HG03135 (cell line): ENCODE measurements at regions not wholly inside any gene's neighbourhood (a gene's known extent, or its start where the extent isn't known, plus 50 kb on each side); places are given as distances from the start of the nearest gene placed in this dataset.

Experiments used
- ATAC-seq: cut with Tn5 transposase; IDR thresholded peaks from one replicate; pipeline ENCODE4 v1.9.1; 2021; ENCODE audit warnings: mild to moderate bottlenecking, moderate library complexity; ENCODE audit not compliant: unreplicated experiment

- no peak for ATAC-seq
Measured at GRCh38 chr16:49129935-49130334, 151.7 kb downstream of the CBLN1 start.

DNA sequence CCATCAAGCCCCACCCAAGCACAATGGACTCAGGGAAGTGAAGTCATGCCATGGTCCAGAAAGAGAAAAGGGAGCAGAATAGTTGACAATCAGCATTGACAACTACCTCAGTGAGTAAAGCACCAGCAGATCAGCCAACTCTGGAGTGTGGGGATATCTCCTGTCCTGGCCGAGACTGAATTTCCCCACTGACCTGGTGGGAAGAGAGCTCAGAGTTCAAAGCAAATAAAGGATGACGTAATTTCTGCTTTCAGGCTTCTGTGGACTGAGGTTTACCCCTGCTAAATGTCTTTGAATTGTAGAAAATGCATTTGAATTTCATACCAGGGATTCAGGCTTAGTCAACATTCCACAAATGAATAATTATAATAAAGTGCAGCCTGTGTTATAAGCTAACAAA, 152.9 kb downstream of the CBLN1 start:
- ATAC-seq: no peak

DNA sequence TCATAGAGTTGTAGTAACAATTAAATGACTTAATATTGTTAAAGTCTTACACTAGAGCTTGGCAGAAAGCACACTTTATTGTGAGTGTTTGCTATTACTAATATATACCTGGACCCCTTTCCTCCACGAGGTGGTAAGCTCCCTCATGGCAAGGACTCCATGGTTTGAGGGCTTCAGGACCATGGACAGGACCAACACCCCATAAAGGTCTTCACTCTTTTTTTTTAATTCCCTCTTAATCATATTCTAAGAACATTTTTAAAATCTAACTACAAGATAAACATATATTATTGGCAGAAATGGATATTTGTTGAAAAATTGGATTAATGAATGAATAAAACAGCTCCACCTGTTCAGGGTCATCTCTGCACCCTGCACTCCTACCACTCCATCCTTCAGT, 154.5 kb downstream of the CBLN1 start:
- no peak for ATAC-seq

DNA sequence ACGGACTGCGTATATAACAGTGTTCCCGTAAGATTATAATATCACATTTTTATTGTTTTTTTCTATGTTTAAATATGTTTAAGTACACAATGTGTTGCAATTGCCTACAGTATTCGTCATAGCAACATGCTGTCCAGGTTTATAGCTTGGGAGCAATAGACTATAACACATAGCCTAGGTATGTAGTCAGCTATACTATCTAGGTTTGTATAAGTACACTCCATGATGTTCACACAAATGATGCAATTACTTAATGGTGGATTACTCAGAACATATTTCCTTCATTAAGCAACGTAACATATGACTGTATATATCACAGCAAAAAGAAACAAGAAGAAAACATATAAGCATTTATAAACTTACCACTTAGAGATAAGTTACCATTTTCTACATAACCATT, 160.0 kb downstream of the CBLN1 start:
- no peak for ATAC-seq

DNA sequence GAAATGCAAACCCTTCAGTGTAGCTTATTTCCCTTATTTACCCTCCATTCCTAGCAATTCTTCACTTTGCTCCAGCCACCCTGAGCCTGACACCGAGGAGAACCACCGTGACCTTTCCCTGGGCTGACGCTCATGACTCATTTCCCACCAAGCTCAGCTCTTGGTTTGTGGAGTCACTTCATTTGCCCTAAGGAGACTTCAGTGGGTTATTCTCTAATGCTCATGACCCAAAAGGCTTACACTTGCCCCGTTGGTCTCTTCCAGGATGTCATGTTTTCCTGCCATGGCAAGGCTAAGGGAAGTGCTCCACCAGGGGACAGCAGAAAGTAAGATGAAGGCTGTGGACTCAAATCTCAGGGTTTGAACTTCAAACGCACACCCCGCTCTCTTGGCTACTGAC, 161.0 kb downstream of the CBLN1 start:
- no peak for ATAC-seq

- ATAC-seq: no peak
Measured at GRCh38 chr16:49116873-49117272, 164.8 kb downstream of the CBLN1 start.

DNA sequence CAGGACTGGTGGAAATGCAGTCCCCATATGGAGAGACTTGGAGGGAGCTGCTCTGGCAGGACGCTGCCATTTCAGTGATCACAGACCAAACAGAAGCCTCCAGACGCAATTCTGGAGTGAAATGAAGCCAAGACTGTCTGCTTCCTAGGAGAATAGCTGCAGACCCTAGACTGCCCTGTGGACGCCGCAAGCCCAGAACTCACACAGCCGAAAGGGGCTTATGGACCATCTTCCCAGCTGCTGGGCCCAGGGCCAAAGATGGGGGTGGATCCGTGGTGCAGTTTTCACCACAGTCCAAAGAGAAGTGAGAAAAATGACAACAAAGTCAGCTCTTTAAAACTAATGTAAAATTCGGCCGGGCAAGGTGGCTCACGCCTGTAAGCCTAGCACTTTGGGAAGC, 165.7 kb downstream of the CBLN1 start:
- no peak for ATAC-seq

- no peak for ATAC-seq
Measured at GRCh38 chr16:49112754-49113153, 168.9 kb downstream of the CBLN1 start.

- no peak for ATAC-seq
Measured at GRCh38 chr16:49111351-49111750, 170.3 kb downstream of the CBLN1 start.

GRCh38 chr16:49108611-49109010, 173.0 kb downstream of the CBLN1 start:
- ATAC-seq: no peak

- no peak for ATAC-seq
Measured at GRCh38 chr16:49103298-49103697, 178.3 kb downstream of the CBLN1 start.

DNA sequence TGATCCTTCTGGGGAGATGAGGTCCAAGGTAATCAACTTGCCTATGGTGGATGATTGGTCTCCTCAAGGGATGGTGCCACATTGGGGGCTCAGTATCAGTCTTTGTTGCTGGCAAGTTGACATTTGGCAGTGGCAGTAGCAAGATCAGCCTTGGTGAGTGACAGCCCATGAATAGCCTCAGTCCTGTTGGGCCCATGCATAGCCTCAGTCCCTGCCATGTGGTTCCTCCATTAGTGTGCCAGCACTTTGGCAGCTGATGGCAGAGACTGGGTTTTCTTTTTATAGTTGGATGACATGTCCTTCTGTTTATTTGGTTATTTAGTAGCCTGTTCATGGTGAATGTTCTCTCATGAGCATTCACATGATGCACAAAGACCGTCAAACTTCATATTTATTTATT, 179.6 kb downstream of the CBLN1 start:
- no peak for ATAC-seq

GRCh38 chr16:49100366-49100765, 181.3 kb downstream of the CBLN1 start:
- ATAC-seq: no peak

DNA sequence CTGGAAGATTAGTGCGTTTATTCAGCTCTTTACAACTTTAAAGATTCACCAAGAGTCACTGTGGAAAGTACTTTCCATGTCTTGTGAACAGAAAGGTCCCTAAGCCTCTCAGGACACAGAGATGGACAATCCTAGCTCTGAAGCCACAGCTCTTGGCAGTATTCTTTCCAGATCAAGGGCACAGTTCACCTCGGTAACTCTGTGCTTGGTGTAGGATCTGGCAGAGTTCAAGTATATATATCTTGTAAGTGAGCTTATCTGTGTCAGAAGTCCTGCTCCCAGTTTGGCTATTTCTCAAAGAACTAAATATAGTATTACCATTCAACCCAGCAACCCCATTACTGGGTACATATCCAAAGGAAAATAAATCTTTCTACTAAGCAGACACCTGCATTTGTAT, 183.7 kb downstream of the CBLN1 start:
- no peak for ATAC-seq

DNA sequence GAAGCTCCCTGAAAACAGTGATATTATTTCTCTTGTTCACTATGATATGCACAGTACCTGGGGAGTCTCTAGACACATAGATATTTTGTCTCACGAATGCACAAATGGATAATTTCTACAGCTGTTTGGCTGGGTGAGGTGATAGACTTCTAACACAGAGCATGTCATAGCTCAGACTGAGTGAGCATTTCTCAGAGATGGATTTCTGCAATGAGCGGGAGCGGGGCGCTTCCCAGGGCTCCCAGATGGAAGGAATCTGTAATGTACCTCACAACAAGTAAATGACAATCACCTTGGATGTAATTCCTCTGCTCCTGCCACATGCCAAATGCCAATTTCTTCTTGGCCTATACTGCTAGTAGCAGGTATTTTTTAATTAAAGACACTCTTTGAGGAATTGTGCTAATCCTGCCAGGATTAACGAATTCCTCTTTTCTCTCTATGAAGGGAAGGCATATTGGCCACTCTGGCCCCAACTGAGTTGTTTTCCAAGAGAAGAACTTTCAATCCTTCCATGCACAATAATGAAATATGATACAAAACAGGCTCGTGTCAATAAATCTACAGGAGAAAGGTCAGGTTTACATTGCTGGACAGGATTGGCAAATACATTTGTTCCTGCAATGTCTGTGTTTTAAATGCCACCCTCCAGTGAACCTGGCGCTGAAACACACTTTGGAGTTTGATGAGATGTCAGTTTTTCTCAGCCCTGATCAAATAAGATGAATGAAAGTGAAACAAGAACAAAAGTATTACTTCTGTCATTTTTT, 185.3 kb downstream of the CBLN1 start:
- ATAC-seq: no peak

GRCh38 chr16:49095539-49095938, 186.1 kb downstream of the CBLN1 start:
- no peak for ATAC-seq

DNA sequence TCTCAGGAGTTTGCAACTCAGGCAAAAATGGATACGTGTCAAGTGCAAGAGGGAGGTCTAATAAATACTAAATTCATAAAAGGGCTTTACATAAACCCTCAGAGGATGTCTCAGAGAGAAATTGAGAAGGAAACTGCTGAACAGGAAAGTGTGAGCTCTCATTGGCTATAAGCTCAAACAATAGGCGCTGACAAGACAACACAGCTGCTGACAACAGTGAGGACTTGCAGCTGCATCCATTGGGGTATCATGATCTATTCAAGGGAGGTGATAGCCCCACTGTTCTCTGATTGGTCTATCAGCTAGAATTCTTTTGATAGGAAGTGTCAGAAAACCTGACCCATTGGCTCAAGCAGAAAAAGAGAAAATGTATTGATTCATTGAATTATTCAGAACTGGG, 187.2 kb downstream of the CBLN1 start:
- no peak for ATAC-seq

GRCh38 chr16:49093939-49094338, 187.7 kb downstream of the CBLN1 start:
- no peak for ATAC-seq

- ATAC-seq: no peak
Measured at GRCh38 chr16:49092704-49093103, 188.9 kb downstream of the CBLN1 start.

DNA sequence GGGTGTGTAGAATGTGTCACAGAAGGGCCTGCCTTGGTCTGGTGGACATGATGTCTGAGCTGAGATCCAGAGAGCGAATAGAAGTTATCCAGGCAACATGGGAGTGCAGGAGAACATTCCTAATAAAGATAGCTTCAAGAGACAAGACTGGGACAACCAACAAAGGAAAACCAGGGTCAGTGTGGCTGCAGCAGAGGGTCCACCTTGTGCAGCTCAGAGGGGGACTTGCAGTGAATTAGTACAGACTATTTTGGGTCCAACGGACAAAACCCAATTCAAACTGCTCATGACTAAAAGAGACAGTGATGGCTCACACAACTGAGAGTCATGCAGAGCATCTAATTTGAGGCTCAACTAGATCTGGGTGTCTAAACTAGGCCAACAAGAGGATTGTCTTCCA, 192.1 kb downstream of the CBLN1 start:
- ATAC-seq: no peak

DNA sequence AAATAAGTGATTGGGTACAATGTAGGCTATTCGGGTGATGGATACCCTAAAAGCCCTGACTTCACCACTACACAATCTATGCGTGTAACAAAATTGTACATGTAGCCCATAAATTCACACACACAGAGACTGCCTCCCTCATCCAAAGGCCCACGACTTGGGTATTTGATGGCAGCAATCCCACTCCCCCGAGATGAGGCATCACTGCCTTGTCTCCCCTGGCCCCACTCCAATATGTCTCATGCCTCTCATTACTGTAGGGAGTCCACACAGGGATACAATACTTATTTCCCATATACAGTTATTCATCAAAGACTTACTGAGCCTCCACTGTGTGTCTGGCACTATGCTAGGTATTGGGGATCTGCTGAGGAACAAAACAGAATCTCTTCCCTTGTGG, 192.6 kb downstream of the CBLN1 start:
- no peak for ATAC-seq

DNA sequence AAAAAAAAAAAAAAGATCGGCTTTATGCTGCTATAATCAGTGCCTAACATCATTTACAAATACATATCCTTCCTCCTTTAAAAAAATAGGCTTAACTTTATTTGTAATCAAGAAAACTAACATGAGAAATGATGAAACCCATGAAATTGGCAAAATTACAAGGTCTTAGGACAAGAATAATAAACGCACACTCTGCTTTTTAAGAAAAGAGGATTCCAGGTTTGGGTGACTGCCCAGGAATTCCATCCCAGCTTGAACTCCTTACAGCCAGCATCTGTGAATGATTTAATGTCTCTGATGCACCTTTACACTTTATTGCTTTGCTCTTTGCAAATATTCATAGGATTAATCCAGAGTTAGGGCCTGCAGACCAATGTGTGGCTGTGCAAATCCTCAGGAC, 196.0 kb downstream of the CBLN1 start:
- no peak for ATAC-seq
